NAMALWA (cell line): ENCODE measurements at regions not wholly inside any gene's neighbourhood (a gene's known extent, or its start where the extent isn't known, plus 50 kb on each side); places are given as distances from the start of the nearest gene placed in this dataset.

Experiments used
- DNase-seq: peaks from one replicate; pipeline ENCODE4 v3.0.0-alpha.2; 2015; ENCODE audit warnings: low spot score

DNA sequence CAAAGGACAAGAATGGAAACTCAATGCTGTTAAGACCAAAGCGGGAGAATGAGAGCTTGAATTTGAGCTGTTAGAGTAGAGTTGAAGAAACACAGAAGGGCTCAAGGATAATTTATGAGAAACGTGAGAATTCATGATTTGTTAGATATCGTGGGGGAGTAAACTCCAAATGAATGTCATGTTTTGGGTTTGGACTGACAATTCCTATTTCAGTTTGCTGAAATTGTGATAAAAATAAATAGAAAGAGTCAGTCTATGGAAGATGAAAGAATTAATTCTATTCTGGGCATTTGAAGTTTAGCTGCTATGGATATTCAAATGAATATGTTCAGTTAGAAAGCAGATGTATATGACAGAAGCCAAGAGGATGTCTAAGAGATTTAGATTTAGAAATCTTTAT is 723.4 kb upstream of the PIK3C3 start:
- DNase-seq: no peak

DNA sequence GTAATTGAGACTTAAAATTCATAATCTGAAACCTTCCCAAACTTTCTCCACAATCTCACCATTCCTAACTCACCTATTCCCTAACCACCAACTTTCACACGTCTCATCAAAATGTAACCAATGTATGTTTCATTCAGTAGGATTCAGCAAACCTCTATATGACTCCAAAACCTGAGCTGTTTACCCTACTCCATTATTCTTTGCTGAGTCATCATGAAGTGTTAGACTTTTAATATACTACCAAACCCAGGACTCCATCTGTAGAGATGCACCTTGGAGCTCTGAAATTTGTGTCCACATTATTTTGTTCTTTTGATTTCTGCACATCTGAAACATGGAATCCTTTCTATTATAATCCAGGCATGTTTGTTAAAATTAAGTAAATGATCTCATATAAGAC is 727.0 kb upstream of the PIK3C3 start:
- no peak for DNase-seq

DNA sequence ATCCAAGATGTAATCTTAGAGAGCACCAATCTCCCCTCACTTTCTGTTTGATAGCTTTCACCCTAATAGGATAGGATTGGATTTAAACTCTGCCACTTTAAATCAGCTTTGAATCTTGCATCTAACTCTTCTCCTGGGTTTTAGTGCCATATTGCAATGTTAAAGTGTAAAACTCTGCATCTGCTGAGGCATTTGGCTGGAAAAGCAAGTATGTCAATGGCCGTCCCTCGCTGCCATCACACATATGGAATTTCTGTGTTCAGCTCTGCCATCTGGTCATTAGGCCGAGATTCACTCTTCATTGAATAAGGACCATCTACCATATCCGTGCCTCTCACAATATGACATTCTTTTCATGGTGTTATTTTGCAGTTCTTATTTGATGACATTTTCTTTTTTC is 728.1 kb upstream of the PIK3C3 start:
- no peak for DNase-seq

DNA sequence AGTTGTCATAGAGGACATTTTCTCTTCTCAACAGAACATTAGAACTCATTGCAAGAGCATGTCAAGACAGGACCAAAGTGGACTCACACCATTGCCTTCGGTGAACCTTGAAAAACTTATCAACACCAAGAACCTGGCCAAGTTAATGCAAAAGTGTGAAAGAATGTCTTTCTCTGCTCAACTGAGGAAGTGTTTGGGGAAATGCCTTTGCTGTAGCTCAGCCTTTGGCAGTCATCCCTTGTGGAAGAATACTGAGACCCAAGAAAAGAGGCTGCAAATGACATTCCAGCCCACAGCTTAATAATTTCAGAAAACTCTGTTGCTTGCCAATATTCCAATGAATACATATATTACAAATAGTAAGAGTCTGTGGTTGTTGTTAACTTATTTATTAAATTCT is 728.8 kb upstream of the PIK3C3 start:
- no peak for DNase-seq

DNA sequence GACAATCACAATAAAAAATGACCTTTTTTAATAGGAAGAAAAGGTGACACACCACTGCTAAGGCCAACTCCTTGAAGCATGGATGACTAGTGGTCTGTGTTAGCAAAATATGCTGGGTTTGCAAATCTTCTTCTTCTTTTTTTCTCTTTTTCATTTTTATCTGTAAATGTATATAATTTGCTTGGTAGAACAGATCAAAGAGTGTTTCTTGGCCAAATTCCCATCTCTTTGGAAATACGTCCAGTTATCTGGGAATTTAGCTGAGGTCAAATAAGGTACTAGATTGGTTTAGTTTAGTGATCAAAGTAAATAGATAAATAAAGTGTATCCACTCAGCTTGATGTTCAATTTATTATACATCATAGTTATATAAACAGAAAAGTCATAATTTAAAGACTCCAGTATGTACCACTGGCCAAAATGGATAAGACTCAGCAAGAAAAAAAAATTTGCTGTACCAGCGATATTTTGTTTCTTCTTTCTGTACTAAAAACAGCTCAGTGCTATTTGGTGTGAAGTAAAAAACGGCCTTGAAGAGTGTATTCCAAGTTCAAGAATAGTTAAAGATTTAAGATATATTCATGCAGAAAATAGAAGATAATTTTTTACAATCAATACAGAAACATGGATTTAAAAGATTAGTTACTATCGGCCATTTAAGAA is 738.6 kb upstream of the PIK3C3 start:
- DNase-seq: no peak

DNA sequence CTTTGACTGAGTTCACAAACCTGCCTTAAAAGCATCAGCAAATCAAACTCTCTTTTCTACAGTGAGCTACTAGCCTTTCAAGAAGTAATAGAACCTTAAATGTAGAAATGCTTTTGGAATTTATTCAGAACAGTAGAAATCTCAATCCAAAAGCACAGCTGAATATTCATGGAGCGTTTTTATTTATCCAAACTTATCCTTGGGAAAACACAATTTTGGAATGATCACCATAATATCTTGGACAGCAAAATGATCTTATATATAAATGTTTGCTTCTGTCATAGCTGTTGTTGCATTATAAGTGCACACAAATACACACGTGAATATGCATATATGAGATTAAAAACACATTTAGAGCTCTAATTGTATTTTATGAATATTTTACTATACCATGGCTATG is 747.3 kb upstream of the PIK3C3 start:
- no peak for DNase-seq

DNA sequence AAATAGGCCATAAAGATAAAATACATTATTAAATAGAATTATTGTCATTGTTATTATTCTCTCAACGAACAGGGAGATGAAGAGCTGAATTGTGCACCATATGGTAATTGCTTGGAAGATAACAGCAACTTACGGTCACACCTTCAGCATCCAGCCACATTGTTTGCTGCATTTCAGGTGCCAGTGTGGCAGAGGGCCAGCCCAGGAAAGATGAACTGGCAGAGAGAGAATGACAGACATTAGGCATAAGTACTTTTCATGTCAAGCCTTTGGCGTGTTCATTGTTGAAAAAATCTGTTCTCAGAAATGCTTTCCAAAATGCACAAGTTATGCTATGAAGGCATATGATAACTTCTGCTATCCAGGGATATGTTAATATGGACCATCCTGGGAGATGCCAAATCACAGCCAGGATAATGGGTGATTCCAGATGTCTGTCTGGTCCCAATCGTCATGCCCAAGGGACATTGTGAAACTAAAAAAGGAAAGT is 748.6 kb upstream of the PIK3C3 start:
- no peak for DNase-seq

DNA sequence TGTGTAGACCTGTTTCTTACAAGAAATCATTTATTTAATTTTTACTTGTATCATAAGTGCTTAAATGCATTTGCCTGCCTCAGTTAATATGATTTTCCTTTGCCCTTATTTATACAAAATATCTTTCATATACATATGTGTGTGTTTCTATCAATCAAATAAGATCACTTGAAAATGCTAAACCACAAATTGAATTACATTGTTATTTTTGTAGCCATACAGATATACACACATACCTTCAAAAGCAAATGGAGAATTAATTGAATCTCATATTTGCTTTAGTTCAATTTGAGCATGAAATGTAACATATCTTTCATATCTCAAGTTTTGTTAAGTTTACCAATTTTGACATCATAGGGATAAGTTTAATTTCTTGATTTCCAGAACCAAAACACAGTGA is 755.8 kb upstream of the PIK3C3 start:
- no peak for DNase-seq

DNA sequence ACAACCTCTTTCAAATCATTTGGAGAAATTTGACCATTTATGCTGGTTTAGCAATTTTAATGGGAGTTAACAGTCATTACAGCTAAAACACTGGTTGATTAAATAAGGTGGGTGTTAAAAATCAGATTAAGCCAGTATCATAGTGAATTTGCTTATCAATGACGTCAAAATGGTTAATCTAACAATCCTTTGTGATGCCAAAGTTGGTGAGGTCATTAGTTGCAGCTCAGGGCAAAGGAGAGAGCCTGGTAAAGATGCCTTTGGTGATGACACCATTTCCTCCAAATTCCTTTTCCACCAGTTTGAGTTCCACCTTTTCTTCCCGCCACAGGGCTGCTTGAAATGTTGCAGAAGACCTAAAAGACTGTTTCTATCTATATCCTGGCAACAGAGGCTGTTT is 757.1 kb upstream of the PIK3C3 start:
- DNase-seq: no peak

DNA sequence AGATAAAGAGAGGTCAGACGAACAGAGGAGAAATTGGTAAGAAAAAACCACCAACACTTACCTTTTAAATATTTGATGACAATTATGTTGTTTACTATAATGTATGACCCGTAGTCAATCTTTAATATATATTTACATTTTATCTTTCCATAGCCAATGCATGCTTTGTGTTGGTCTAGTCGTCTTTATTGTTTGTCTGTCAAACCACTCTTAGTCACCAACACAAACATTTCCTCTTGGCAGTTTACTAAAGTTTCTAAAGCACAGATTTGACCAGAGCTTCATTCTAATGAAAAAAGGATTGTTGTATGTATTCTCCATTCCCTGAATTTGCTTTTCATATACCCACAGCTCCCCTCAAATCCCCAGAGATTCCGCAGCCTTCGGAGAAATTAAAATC is 784.7 kb upstream of the PIK3C3 start:
- DNase-seq: no peak

DNA sequence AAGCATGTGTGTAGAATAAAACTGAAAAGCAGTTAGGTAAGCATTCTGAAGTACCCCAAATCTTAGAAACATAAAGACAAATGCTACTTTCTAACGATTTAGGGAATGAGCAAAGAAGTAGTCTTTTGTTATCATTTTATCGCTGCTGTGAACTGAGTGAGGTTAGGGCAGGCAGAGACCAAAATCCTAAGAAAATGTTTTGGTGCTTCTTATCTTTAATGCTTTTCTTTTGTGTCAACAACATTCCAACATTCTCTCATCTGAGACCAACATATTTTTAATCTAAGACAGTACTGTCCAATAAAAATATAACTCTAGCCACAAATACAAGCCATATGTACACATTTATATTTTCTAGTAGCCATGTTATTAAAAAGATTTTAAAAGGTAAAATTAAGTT is 789.4 kb upstream of the PIK3C3 start:
- no peak for DNase-seq

DNA sequence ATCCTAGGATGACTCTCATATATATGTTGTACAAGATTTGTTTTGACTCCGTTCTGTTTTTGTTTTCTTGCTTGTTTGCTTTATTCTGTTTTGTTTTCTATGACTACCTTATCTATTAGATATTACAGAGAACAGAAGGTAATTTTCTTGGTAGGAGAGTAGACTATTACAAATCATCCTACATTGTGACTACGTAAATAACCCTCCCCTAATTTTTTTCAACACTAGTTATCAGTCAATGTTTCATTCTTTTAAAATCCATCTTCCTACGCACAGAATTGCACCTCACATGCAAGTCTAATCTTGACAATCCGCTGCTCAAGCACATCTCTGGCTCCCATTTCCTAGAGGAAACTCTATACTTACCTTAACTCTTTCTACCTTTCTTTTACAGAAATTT is 792.3 kb upstream of the PIK3C3 start:
- no peak for DNase-seq

DNA sequence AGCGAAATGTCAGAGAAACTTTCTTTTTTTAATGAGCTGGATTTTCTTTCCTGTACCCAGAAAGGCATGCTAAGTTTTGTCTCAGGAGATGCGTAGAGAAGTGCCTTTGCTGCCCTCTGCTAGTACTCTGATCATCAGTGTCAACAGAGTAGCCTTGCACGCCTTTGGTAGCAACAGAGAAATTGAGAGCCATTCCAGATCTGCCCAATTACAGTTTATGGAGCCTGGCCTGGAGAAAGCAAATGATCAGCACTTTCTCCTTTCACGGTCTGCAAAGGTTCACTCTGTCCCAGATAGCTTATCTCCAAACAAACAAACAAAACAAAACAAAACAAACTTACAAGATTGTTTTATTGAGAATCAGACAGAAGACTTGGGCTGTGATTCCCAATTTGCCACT is 792.8 kb upstream of the PIK3C3 start:
- DNase-seq: no peak

DNA sequence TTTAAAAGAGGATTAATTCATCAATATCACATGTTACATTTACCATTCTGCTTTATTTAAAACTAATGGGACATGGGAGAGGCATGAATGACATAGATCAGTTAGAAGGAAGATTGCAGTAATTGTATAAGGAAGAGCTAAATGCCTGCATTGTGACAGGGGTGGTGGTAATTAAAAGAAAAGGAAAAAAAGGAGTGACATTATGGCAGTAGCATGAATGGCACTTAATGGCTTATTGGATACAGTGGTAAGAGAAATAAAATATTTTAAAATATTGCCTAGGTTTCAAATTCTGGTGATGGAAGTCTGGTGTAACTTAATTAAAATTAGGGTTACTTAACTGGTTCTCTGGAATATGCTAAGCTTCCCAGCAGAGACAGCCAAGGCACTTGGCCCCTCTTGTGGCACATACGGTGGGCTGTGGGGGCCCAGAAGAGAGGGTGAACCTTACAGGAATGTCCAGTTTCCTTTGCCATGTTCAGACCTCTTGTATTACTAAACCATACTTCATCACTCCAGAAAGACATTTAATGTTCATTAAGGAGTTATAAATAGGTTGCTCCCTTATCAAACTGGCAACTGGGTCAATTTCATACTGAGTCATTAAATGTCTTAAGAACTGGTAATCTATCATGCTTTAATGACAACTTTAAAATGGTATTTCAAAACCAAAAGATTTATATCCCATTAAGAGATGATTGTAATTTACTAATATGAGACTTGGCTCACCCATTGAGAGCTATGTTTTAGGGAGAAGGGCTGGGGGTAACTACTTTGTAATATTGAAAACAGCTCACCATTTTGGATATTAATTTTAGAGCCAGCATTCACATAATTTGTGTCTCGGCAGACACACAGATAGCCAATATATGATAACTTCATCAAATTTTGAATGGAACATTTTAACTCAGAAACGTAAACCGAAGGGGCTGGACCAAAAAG is 798.9 kb upstream of the PIK3C3 start:
- no peak for DNase-seq

DNA sequence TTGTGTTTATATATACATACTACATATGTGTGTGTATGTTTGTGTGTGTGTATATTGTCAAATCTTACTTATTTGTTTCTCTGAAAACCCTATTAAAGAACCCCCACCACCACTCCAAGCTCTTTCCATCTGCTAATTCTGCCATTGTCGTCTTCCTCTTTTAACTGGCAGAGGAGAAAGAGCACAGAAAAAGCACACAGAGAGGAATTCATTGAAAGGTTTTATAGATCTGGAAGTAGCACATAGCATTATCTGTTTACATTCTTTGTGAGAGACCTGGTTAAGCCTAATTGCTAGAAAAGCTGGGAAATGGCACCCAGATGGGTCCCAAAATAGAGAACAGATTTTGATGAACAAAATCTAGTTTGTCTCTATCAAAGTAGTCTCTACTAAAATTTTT is 800.0 kb upstream of the PIK3C3 start:
- no peak for DNase-seq

DNA sequence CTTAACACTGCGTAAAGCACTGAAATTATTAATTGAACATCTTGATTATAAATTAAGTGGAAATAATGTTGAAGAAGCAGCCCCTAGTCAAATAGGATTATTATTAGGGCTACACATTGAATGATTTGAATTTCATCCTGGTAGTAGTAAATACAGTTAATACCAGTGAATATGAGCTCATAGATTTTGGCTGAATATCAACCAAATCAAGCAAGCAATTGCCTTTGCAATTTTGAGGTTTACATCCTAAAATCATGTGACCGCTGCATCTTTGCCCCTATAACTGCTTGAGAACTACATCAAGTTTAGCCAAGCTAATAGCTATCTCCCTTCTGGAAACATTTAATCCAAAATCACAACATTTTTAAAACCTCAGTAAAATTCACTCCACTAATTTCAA is 801.2 kb upstream of the PIK3C3 start:
- no peak for DNase-seq

DNA sequence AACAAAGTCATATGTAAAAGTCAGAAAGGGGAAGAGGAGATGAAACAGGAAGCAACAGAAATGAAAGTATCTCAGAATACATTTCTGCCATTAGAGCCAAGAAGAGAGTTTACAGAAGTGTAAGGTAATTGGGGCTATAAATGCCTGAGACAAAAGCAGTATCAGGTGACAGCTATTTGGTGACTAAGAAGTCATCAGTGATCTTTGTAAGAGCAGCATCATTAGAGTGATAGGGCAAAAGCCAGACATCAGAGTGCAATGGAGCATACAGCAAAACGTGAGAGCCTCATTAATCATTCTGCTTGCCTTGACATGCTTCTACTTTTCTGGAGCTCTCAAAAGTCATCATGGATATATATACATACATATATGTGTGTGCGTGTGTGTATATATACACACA is 804.7 kb upstream of the PIK3C3 start:
- no peak for DNase-seq

DNA sequence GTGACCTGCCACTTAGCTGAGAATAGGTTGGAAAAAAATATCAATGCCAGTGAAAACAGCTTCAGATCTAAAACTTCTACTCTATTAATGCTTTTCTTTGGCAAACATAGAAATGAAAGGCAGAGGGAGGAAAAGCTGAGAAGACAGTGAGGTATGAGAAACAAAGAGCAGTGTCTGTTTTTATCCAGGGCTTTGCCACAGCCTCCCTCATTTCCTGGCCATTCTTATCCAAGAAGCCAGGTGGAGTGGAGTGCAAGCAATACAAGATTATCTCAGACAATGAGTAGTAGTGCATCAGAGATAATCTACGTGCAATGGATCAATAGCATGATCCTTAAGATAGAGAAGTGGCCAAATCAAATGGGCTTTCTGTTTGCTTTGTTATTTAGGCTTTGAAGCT is 808.7 kb upstream of the PIK3C3 start:
- no peak for DNase-seq

DNA sequence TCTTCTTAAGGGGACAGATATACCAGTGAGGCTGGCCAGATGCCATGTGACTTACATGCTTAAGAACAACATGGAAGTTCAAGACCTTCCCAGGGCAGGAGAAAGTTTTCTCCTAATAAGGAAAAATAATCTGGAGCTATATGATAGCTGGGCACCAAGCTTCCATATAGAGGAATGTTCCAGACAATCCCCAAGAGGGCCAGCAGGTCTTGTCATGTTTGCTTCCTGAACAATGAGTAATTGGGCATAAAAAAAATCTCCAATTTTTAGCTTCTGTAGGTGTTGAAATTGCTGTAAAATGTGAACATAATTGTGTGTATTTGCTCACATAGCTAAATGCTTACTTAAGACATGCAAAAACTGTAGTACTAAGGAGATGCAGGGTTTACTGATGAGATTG is 809.5 kb upstream of the PIK3C3 start:
- DNase-seq: no peak

DNA sequence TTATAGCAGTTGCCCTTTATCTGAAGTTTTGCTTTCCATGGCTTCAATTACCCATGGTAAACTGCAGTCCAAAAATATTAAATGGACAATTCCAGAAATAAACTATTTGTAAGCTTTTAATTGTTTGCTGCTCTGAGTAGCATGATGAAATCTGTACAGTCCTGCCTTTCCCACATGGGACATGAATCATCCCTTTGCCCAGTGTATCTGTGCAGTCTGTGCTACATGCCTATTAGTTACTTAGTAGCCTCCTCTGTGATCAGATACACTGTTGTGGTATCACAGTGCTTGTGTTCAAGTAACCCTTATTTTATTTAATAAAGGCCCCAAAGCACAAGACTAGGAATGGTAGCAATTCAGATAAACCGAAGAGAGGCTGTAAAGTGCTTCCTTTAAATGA is 810.6 kb upstream of the PIK3C3 start:
- no peak for DNase-seq

DNA sequence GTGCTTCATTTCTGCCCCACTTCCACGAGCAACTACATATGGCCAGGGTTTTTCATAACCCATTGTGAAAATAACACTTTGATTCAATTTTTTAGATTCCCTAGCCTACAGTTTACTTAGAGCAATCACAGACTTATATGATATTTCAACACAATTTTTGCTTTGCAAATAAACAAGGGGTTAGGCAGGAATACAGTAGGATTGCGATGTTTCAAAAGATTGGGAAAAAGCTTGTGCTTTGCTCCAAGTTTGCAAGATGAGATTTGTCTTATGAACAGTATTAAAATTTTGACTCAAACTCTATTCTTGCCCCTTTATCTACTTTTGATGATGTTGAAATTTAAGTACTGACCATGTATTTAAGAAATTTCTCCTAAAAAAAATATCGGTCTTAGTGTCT is 814.5 kb upstream of the PIK3C3 start:
- DNase-seq: no peak

DNA sequence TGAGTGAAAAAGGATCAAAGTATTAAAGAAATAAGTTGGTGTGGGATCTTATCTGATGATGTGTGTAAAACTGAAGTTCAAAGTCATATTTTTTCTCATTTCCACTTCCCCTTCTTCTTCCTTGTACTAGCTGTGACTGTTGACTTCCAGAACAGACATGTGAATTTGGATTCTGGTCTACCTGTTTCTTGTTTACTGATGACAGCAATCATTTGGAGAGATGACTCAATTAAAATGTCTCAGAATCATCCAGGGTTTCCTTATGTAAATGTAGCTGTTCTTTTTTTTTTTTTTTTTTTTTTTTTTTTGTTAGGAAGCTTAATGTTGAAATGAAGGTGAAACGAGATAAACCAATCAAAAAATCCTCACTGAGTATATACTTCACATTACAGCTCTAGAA is 819.9 kb upstream of the PIK3C3 start:
- DNase-seq: no peak

DNA sequence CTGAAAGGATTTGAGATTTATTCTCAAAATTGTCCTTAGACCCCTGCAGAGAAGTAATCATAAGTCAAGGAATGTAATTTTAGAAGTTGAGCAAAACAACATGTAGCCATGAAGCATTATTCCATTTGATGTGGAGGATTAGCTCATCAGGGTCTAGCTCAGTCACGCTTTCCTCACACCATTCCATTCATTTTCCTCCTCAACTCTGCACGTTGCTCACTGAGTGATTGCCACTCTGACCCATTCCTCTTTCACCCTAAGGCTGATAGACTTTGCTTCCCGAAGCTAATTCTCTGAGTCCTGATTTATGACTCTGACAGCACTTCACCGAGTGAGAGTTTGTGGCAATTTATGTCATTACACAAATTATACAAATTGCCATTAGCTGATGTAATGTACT is 820.6 kb upstream of the PIK3C3 start:
- no peak for DNase-seq

DNA sequence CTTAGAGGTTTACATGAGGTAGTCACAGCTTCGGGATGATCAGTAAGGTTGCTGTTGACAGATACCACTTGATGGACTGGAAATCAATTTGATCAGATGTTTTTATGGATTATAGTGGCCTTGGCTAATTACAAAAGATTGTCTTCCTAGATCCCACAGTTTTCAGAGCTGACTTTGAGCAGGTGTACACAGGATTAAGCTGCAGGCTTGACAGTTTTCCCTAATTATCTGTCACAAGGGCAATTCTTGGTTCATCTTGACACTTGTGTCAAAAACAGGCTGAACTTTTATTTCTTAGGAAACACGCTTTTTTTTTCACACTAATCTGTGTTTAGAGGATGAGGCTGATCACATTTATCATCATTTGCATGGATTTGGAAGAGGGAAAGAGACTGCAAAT is 824.0 kb upstream of the PIK3C3 start:
- no peak for DNase-seq
